Glomerular visceral epithelial cell (primary cell): ENCODE measurements at regions not wholly inside any gene's neighbourhood (a gene's known extent, or its start where the extent isn't known, plus 50 kb on each side); places are given as distances from the start of the nearest gene placed in this dataset.

Experiments used
- DNase-seq: peaks from one replicate; pipeline ENCODE4 v3.0.0-alpha.2; 2016; ENCODE audit errors: extremely low spot score

- no peak for DNase-seq
Observed at GRCh38 chr13:33372251-33372919, 86.8 kb upstream of the STARD13 start.

GRCh38 chr13:33373624-33374023 is 88.1 kb upstream of the STARD13 start:
- DNase-seq, result no peak

GRCh38 chr13:33375421-33375820 is 89.9 kb upstream of the STARD13 start:
- DNase-seq, result no peak

- no peak for DNase-seq
Observed at GRCh38 chr13:33376212-33376611, 90.7 kb upstream of the STARD13 start.

GRCh38 chr13:33377411-33377810 is 91.9 kb upstream of the STARD13 start:
- DNase-seq, result no peak

GRCh38 chr13:33377825-33378224 is 92.3 kb upstream of the STARD13 start:
- no peak for DNase-seq

- DNase-seq, result no peak
Observed at GRCh38 chr13:33379608-33380007, 94.1 kb upstream of the STARD13 start.

GRCh38 chr13:33380487-33381079 is 95.0 kb upstream of the STARD13 start:
- DNase-seq, result no peak

GRCh38 chr13:33381180-33381579 is 95.6 kb upstream of the STARD13 start:
- DNase-seq, result no peak

GRCh38 chr13:33381906-33382305 is 96.4 kb upstream of the STARD13 start:
- no peak for DNase-seq

- no peak for DNase-seq
Observed at GRCh38 chr13:33383724-33384577, 98.4 kb upstream of the STARD13 start.

- DNase-seq, result no peak
Observed at GRCh38 chr13:33388286-33388998, 102.9 kb upstream of the STARD13 start.

GRCh38 chr13:33392794-33393405 is 107.3 kb upstream of the STARD13 start:
- no peak for DNase-seq

- DNase-seq, result no peak
Observed at GRCh38 chr13:33394294-33394932, 108.9 kb upstream of the STARD13 start.

- no peak for DNase-seq
Observed at GRCh38 chr13:33401238-33401637, 115.7 kb upstream of the STARD13 start.

GRCh38 chr13:33402975-33403374 is 117.4 kb upstream of the STARD13 start:
- no peak for DNase-seq

GRCh38 chr13:33403807-33404362 is 118.3 kb upstream of the STARD13 start:
- no peak for DNase-seq

GRCh38 chr13:33405371-33405770 is 119.8 kb upstream of the STARD13 start:
- DNase-seq, result no peak

GRCh38 chr13:33409673-33410510 is 124.3 kb upstream of the STARD13 start:
- no peak for DNase-seq

GRCh38 chr13:33410619-33411018 is 125.1 kb upstream of the STARD13 start:
- DNase-seq, result no peak
